ENCODE measurements at regions not wholly inside any gene's neighbourhood (a gene's known extent, or its start where the extent isn't known, plus 50 kb on each side); places are given as distances from the start of the nearest gene placed in this dataset.

DNA sequence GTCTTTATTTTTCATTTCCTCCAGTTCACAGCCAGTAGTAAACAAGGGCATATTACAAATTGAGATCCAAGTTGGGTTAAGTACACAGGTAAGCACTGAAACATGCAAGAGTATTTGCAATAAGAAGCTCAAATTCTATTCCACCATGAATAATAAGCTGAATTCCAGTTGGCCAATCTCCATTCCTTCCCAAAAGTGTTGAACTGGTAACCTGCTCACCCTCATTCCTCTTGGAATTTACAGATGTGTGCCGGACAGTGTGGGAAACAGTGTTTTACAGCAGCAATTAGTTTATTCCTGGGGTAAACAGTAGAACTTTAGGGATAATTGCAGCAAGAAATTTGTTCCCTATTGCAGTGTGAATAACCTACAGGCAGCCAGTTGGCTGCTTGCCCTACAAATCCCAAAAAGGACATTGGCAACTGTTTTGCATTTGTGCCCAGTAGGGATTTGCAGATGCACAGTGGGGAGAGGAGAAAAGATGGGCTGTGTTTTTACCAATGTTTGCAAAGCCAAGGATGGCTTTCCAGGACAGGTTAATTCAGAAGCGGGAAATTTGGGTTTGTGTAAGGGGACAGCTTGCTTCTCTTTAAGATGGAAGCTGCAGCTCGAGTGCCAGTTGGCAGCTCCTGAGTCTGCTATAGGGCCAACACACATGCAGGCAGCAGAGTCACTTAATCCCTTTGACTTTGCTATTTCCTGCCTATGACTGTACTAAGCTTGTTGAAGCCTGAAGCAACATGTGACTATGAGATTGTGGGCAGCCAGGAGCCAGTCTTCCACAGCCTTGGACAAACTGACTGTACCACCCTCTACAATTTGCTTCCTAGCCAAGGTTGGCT is 318.9 kb downstream of the MAP2K6 start:
- H3K4me3 ChIP-seq (ENCODE audit: low read depth, low read length), result no peak overlapping the region
- TF ChIP-seq, protein P1, sequence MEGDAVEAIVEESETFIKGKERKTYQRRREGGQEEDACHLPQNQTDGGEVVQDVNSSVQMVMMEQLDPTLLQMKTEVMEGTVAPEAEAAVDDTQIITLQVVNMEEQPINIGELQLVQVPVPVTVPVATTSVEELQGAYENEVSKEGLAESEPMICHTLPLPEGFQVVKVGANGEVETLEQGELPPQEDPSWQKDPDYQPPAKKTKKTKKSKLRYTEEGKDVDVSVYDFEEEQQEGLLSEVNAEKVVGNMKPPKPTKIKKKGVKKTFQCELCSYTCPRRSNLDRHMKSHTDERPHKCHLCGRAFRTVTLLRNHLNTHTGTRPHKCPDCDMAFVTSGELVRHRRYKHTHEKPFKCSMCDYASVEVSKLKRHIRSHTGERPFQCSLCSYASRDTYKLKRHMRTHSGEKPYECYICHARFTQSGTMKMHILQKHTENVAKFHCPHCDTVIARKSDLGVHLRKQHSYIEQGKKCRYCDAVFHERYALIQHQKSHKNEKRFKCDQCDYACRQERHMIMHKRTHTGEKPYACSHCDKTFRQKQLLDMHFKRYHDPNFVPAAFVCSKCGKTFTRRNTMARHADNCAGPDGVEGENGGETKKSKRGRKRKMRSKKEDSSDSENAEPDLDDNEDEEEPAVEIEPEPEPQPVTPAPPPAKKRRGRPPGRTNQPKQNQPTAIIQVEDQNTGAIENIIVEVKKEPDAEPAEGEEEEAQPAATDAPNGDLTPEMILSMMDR (IDR thresholded peaks at IDR 0.05; ENCODE audit: borderline replicate concordance, insufficient read depth, low read depth, low read length), result no peak

DNA sequence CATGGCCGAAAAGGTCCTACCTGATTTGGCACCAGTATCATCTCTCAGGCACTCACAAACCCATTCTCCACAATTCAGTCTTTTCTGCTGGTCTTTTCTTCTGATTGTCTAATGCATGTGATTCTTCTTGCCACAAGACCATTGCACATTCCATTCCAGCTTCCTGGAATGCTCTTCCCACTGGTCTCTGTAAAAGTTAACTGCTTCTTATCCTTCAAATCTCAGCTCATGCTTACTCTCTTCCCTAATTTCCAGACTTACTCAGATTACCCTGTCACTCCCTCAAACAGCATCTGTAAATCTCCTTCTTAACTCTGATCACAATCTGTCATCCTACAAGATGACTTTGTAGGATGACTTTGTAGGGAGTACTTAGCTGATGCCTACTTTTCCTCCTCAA is 320.2 kb downstream of the MAP2K6 start:
- TF ChIP-seq, protein P1 (IDR thresholded peaks at IDR 0.05; ENCODE audit: borderline replicate concordance, insufficient read depth, low read depth, low read length), result no peak
- no peak overlapping the region for H3K4me3 ChIP-seq (ENCODE audit: low read depth, low read length)

DNA sequence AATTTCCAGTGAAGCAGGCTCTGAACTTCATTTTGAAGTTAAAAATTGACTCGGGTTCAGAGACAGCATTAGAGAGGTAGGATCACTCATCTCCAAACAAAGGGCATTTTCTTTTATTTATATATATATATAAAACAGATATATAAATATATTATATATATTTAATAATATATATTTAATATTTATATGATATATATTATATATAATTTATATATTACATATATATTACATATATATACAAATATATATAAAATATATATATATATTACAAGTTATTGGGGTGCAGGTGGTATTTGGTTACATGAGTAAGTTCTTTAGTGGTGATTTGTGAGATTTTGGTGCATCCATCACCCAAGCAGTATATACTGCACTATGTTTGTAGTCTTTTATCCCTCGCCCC is 320.8 kb downstream of the MAP2K6 start:
- H3K4me3 ChIP-seq (ENCODE audit: low read depth, low read length), result no peak overlapping the region
- TF ChIP-seq, protein P1 (IDR thresholded peaks at IDR 0.05; ENCODE audit: borderline replicate concordance, insufficient read depth, low read depth, low read length), result no peak

DNA sequence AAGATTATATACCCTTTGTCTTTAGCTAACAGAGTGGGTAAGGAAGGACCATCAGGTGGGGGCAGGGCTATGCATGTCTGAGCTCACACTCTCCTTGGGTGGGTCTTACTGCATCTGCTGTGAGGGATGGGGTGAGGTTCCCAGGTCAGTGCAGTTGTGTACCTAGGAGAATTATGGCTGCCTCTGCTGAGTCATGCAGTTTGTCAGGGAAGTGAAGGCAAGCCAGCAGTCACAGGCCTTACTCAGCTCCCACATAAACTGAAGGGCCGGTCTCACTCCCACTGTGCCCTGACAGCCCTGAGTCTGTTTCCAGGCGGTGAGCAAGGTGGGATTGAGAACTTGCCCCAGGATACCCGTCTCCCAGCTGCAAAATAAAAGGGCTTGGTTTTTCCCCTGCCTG is 328.6 kb downstream of the MAP2K6 start:
- no peak overlapping the region for H3K4me3 ChIP-seq (ENCODE audit: low read depth, low read length)
- TF ChIP-seq, protein P1 (IDR thresholded peaks at IDR 0.05; ENCODE audit: borderline replicate concordance, insufficient read depth, low read depth, low read length), result no peak

DNA sequence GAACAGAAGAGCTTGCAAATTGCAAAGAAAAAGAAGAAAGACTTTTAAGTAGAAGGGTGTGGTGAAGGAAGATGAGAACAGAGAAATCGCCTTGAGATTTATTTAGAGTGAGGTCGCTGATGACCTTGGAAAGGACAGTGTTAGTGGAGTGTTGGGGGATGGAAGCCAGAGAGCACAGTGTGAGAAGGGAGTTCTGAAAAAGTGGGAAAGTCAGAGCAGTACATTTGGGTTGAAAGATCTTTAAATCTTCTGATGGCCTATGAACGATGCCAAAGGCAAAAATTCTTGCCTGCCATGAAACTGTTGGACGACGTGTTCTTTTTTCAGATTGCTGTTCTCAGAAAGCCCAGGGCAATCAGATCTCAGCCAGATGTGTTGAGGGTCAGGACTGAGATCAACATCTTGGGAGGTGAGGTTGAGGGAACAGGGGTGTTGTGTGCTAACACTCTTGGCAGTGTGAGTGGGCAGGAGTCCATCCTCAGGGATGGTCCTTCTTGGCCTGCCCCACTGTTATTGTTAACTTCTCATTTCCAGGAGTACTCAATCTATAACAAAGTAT is 330.1 kb downstream of the MAP2K6 start:
- TF ChIP-seq, protein P1 (IDR thresholded peaks at IDR 0.05; ENCODE audit: borderline replicate concordance, insufficient read depth, low read depth, low read length), result no peak
- no peak overlapping the region for H3K4me3 ChIP-seq (ENCODE audit: low read depth, low read length)

DNA sequence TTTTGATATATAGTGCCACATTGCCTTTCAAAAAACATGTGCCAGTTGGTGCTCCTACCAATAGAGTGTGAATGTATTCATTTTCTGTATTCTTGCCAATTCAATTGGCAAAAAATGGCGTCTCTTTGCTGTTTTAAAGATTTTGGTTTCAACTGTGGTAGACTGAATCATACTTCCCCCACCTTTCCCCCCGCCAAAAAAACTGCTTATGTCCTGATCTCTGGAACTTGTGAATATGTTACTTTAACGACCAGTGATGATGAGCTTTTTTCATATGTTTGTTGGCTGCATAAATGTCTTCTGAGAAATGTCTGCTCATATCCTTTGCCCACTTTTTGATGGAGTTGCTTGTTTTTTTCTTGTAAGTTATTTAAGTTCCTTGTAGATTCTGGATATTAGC is 325.1 kb upstream of the KCNJ16 start:
- TF ChIP-seq, protein P1 (IDR thresholded peaks at IDR 0.05; ENCODE audit: borderline replicate concordance, insufficient read depth, low read depth, low read length), result no peak
- H3K4me3 ChIP-seq (ENCODE audit: low read depth, low read length), result no peak overlapping the region

Measured in GM12875 (cell line).